ENCODE measurements at regions not wholly inside any gene's neighbourhood (a gene's known extent, or its start where the extent isn't known, plus 50 kb on each side); places are given as distances from the start of the nearest gene placed in this dataset.
A peak's percentile ranks its signal among the peaks of the same experiment; 100 is the strongest.

- Histone ChIP-seq H3K27me3 (ENCODE audit: control insufficient read depth, insufficient read depth, low read length) (no peaks in the 10 kb centered on the region), H3K27ac (ENCODE audit: low read depth, low read length) (no peak overlapping the region), H3K9me3 (ENCODE audit: control insufficient read depth, insufficient read depth, low read length) (no peaks in the 10 kb centered on the region), H3K4me3 (ENCODE audit: low read depth, low read length) (no peak overlapping the region)
- no peak for DNase-seq (ENCODE audit: low read depth, low spot score)
- ChIA-PET POLR2A (no interaction called here), CTCF (interaction anchor here (0.6 to 6.5 kb wide), 17 partner anchors 8 to 159 kb away, joined by 3 to 60 read pairs (median 3); no protein-coding TSS in a partner anchor)
- peak; percentile 67 for TF ChIP-seq CTCF (IDR thresholded peaks at IDR 0.05; ENCODE audit: low read depth, low read length)
Measured at GRCh38 chr14:21978184-21978998, 304.8 kb upstream of the OR4E1 start.

DNA sequence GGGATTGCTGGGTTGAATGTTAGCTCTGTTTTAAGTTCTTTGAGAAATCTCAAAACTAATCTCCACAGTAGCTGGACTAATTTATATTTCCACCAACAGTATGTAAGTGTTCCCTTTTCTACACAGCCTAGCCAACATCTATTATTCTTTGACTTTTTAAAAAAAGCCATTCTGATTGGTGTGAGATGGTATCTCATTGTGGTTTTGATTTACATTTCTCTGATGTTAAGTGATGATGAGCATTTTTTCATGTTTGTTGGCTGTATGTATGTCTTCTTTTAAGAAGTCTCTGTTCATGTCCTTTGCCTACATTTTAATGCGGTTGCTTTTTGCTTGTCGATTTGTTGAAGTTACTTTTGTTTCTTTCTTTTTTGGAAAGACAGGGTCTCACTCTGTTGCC is 301.1 kb upstream of the OR4E1 start:
- TF ChIP-seq CTCF (IDR thresholded peaks at IDR 0.05; ENCODE audit: low read depth, low read length), result no peak
- CTCF ChIA-PET, result interaction anchor here (0.6 to 6.5 kb wide), 2 partner anchors 15 to 57 kb away, joined by 3 to 60 read pairs; no protein-coding TSS in a partner anchor
- H3K4me3 ChIP-seq (ENCODE audit: low read depth, low read length), result no peak overlapping the region
- H3K27me3 ChIP-seq (ENCODE audit: control insufficient read depth, insufficient read depth, low read length), result no peaks in the 10 kb centered on the region
- DNase-seq (ENCODE audit: low read depth, low spot score), result no peak
- no peaks in the 10 kb centered on the region for H3K9me3 ChIP-seq (ENCODE audit: control insufficient read depth, insufficient read depth, low read length)
- POLR2A ChIA-PET, result no interaction called here
- no peak overlapping the region for H3K27ac ChIP-seq (ENCODE audit: low read depth, low read length)

DNA sequence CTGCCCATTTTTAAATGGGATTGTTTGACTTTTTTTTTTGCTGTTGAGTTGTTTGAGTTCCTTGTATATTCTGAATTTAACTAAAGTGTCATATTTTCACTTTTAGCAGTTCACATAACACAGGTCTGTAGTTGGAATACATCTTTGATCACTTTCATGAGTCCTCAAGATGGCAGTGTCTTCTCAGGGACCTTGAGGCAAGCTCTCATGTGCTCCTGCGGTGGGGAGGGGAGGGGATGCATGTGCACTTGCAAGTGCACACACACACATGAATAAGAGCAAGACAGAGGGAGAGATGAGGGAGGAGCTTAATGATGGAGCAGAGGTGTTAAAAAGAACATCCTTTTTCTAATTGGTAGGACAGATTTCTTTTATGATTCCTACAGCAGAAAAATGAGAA is 291.4 kb upstream of the OR4E1 start:
- Histone ChIP-seq H3K9me3 (ENCODE audit: control insufficient read depth, insufficient read depth, low read length) (no peaks in the 10 kb centered on the region), H3K27me3 (ENCODE audit: control insufficient read depth, insufficient read depth, low read length) (no peaks in the 10 kb centered on the region), H3K27ac (ENCODE audit: low read depth, low read length) (no peak overlapping the region), H3K4me3 (ENCODE audit: low read depth, low read length) (no peak overlapping the region)
- no peak for DNase-seq (ENCODE audit: low read depth, low spot score)
- POLR2A ChIA-PET, result no interaction called here
- no peak for TF ChIP-seq CTCF (IDR thresholded peaks at IDR 0.05; ENCODE audit: low read depth, low read length)
- CTCF ChIA-PET, result no interaction called here

DNA sequence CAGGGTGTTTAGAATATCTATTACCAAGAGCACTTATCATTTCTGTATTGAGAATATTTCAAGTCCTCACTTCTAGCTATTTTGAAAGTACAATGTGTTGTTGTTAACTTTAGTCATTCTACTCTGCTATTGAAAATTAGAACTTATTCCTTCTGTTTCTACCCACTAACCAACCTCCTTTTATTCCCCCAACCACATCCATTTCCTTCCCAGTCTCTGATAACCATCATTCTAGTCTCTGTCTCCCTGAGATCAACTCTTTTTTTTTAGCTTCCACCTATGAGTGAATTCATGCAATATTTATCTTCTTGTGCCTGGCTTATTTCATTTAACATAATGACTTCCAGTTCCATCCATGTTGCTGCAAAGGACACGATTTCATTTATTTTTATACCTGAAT is 290.6 kb upstream of the OR4E1 start:
- CTCF ChIA-PET, result interaction anchor here (0.8 kb wide), 1 partner anchor 15 kb away, joined by 3 read pairs; no protein-coding TSS in a partner anchor
- no peak overlapping the region for H3K4me3 ChIP-seq (ENCODE audit: low read depth, low read length)

More for the DNA sequence above, 290.6 kb upstream of the OR4E1 start:
- TF ChIP-seq CTCF (IDR thresholded peaks at IDR 0.05; ENCODE audit: low read depth, low read length), result no peak
- Histone ChIP-seq H3K27me3 (ENCODE audit: control insufficient read depth, insufficient read depth, low read length) (no peaks in the 10 kb centered on the region), H3K27ac (ENCODE audit: low read depth, low read length) (no peak overlapping the region), H3K9me3 (ENCODE audit: control insufficient read depth, insufficient read depth, low read length) (no peaks in the 10 kb centered on the region)
- no peak for DNase-seq (ENCODE audit: low read depth, low spot score)
- POLR2A ChIA-PET, result no interaction called here
